NT2/D1 (cell line): ENCODE measurements at regions not wholly inside any gene's neighbourhood (a gene's known extent, or its start where the extent isn't known, plus 50 kb on each side); places are given as distances from the start of the nearest gene placed in this dataset.

Experiments used
- SUZ12 ChIP-seq: IDR thresholded peaks from 2 replicates; pipeline ENCODE4 v1.6.1; 2011; ENCODE audit not compliant: insufficient read length, insufficient read depth; ENCODE audit errors: extremely low read depth
- ZNF274 ChIP-seq: IDR thresholded peaks from 2 replicates; pipeline ENCODE4 v1.6.1; 2011; ENCODE audit warnings: mild to moderate bottlenecking, low read depth, low read length

- TF ChIP-seq ZNF274 (no peak), SUZ12 (no peak)
Measured at GRCh38 chr1:194618101-194618500, 1431.7 kb upstream of the B3GALT2 start.
